Esophagus muscularis mucosa (tissue), 4 donors: ENCODE measurements at regions not wholly inside any gene's neighbourhood (a gene's known extent, or its start where the extent isn't known, plus 50 kb on each side); places are given as distances from the start of the nearest gene placed in this dataset.

Experiments used
- CTCF ChIP-seq, 3 experiments: fragments of 200-600 bp in 2 of 3; fragments of 450-650 bp in 1 of 3; sonication (generic) in 2 of 3; IDR thresholded peaks; one replicate each; pipeline ENCODE4 v1.5.1; 2017 to 2019; ENCODE audit warnings: antibody characterized with exemption in 3 of 3, mild to moderate bottlenecking in 2 of 3, moderate library complexity in 1 of 3
- EP300 ChIP-seq: sonication (generic); formaldehyde crosslinking; IDR thresholded peaks from one replicate; pipeline ENCODE4 v1.6.1; 2017; ENCODE audit warnings: antibody characterized with exemption
- POLR2A ChIP-seq: fragments of 450-650 bp; IDR thresholded peaks from one replicate; pipeline ENCODE4 v1.6.1; 2017; ENCODE audit warnings: antibody characterized with exemption, moderate library complexity, mild to moderate bottlenecking, low read depth

GRCh38 chr7:57250801-57251200 is 118.6 kb upstream of the ZNF479 start:
- TF ChIP-seq EP300 (no peak), POLR2A (no peak), CTCF (IDR thresholded peaks at IDR 0.05) (no peak)
